ENCODE measurements at regions not wholly inside any gene's neighbourhood (a gene's known extent, or its start where the extent isn't known, plus 50 kb on each side); places are given as distances from the start of the nearest gene placed in this dataset.

- no peaks in the 10 kb centered on the region for H3K79me1 ChIP-seq (ENCODE audit: low read depth, low read length)
- TF ChIP-seq SUZ12 (IDR thresholded peaks at IDR 0.05; ENCODE audit: low read length) (no peak), USF2 (IDR thresholded peaks at IDR 0.05; ENCODE audit: low read length) (peak; percentile 59; the same call in 1 of the 2 replicates)
- TF ChIP-seq, protein P1, sequence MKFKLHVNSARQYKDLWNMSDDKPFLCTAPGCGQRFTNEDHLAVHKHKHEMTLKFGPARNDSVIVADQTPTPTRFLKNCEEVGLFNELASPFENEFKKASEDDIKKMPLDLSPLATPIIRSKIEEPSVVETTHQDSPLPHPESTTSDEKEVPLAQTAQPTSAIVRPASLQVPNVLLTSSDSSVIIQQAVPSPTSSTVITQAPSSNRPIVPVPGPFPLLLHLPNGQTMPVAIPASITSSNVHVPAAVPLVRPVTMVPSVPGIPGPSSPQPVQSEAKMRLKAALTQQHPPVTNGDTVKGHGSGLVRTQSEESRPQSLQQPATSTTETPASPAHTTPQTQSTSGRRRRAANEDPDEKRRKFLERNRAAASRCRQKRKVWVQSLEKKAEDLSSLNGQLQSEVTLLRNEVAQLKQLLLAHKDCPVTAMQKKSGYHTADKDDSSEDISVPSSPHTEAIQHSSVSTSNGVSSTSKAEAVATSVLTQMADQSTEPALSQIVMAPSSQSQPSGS (IDR thresholded peaks at IDR 0.05; ENCODE audit: low read length): no peak
- H3K18ac ChIP-seq (ENCODE audit: extremely low read depth, low read length): no peak overlapping the region
- ChIA-PET POLR2A (ENCODE audit: partially characterized antibody) (no interaction called here), CTCF (ENCODE audit: partially characterized antibody) (interaction anchor here (0.6 to 6.0 kb wide), 3 partner anchors 8 to 637 kb away, joined by 3 to 30 read pairs (median 9); no protein-coding TSS in a partner anchor)
- H4K8ac ChIP-seq (ENCODE audit: extremely low read depth, insufficient read depth, low read length): no peak overlapping the region
- H3K4ac ChIP-seq (replicated peaks; ENCODE audit: insufficient read length, low read depth, low read length): no peak overlapping the region
- no peaks in the 10 kb centered on the region for H4K20me1 ChIP-seq (replicated peaks in 1 of 2; ENCODE audit: control insufficient read depth in 1 of 2, insufficient read depth in 2 of 2, low read length in 2 of 2)
- H2BK5ac ChIP-seq (ENCODE audit: low read depth, low read length): no peak overlapping the region
- peaks cover 16% of the 10 kb centered on the region in 2 experiments for H3K9me3 ChIP-seq (ENCODE audit: insufficient read depth in 2 of 2, low read depth in 1 of 2, low read length in 1 of 2)
- H3K79me2 ChIP-seq (ENCODE audit: control insufficient read depth in 1 of 2, insufficient read depth in 2 of 2, low read length in 2 of 2): no peaks in the 10 kb centered on the region
- DNase-seq (ENCODE audit: low read depth in 1 of 2, low spot score in 2 of 2): no peak
- peak overlapping the region; percentile 10; the same call in 1 of the 2 replicates for H2AFZ ChIP-seq (ENCODE audit: low read length)
- peaks cover 0 to 2% (median 0%) of the 10 kb centered on the region in 4 experiments; a peak in 2 of 7 replicates for H3K4me1 ChIP-seq (replicated peaks in 1 of 4; ENCODE audit: control insufficient read depth in 3 of 4, insufficient read depth in 4 of 4, low read length in 3 of 4)
- H3K27ac ChIP-seq (ENCODE audit: low read depth, low read length): no peak overlapping the region
- no peak overlapping the region for H3K9ac ChIP-seq (replicated peaks in 1 of 4; ENCODE audit: extremely low read depth in 1 of 4, low read depth in 3 of 4, low read length in 3 of 4)
- H2BK20ac ChIP-seq (ENCODE audit: low read length): no peak overlapping the region
- no peak overlapping the region for H3K14ac ChIP-seq (ENCODE audit: insufficient read length)
- H2BK15ac ChIP-seq (ENCODE audit: low read length): no peak overlapping the region
- no peak overlapping the region for H2BK12ac ChIP-seq (ENCODE audit: low read depth, low read length)
- no peak overlapping the region for H2AK5ac ChIP-seq (ENCODE audit: low read depth, low read length)
- no peak overlapping the region for H3K4me3 ChIP-seq (ENCODE audit: extremely low read depth in 1 of 4, insufficient read depth in 2 of 4, low read depth in 3 of 4, low read length in 4 of 4)
- no peaks in the 10 kb centered on the region for H3K23me2 ChIP-seq (ENCODE audit: low read depth, low read length)
- no peak overlapping the region for H4K5ac ChIP-seq (ENCODE audit: insufficient read length, low read depth, low read length)
- H3K36me3 ChIP-seq (ENCODE audit: control insufficient read depth in 2 of 4, insufficient read depth in 4 of 4, low read length in 3 of 4): no peaks in the 10 kb centered on the region
- 90% methylated on average over 3 of the region's 3 CpGs; no CpG with 5 or more reads in 1 of the 2 experiments for WGBS, 2 experiments (ENCODE audit: extremely low coverage in 1 of 2, insufficient coverage in 1 of 2, insufficient read length in 1 of 2, insufficient replicate concordance in 2 of 2, low coverage in 1 of 2, low lambda C conversion rate in 2 of 2, missing lambda C conversion rate in 1 of 2)
- H3K56ac ChIP-seq (replicated peaks; ENCODE audit: insufficient read length, low read depth, low read length): no peak overlapping the region
- no peak overlapping the region for H3K4me2 ChIP-seq (ENCODE audit: insufficient read depth in 1 of 2, low read depth in 2 of 2, low read length in 2 of 2)
- H3K27me3 ChIP-seq (replicated peaks in 1 of 4; ENCODE audit: control insufficient read depth in 3 of 4, extremely low read depth in 1 of 4, insufficient read depth in 3 of 4, low read length in 3 of 4): no peaks in the 10 kb centered on the region
- H4K91ac ChIP-seq (replicated peaks; ENCODE audit: insufficient read length, low read length): no peak overlapping the region
- H3K23ac ChIP-seq (ENCODE audit: insufficient read length): no peak overlapping the region
- FAIRE-seq: no peak
- H2BK120ac ChIP-seq (replicated peaks; ENCODE audit: low read depth, low read length): no peak overlapping the region
Observed at GRCh38 chr15:66938114-66938830, 127.1 kb upstream of the SMAD3 start.
